Right lobe of liver (tissue), 4 donors: ENCODE measurements at regions not wholly inside any gene's neighbourhood (a gene's known extent, or its start where the extent isn't known, plus 50 kb on each side); places are given as distances from the start of the nearest gene placed in this dataset.

Experiments used
- POLR2A ChIP-seq: fragments of 450-650 bp; IDR thresholded peaks from one replicate; pipeline ENCODE4 v1.6.1; 2017; ENCODE audit warnings: antibody characterized with exemption, mild to moderate bottlenecking
- TF ChIP-seq, protein P1 (sequence below), 4 donors: fragments of 200-600 bp in 3 of 4; fragments of 450-650 bp in 1 of 4; IDR thresholded peaks; one replicate each; pipeline versions ENCODE4 v1.5.1 to v1.8.0; 2016 to 2022; ENCODE audit warnings: antibody characterized with exemption in 4 of 4, mild to moderate bottlenecking in 2 of 4
- donor health status: DM: no; HTN: no; CAD: no.
- donor health status: DM: no; HTN: no; CAD: no.
- donor health status: DM: no; HTN: yes; CAD: no.

DNA sequence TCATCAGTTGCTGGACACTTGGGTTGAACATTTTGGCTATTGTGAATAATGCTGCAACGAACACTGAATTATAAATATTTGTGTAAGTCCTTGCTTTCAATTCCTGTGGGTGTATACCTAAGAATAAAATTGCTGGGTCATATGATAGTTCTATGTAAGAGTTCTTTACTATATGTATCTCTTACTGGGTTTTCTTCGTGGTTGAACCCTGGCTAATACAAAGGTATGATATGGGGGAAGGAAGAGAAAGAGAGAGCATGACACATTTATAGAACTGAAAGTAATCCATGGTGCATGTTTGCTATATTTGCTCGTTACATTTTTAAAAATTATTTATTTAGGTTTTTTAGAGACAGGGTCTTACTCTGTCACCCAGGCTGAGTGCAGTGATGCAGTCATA is 143.1 kb upstream of the GAREM1 start:
- TF ChIP-seq, protein P1, sequence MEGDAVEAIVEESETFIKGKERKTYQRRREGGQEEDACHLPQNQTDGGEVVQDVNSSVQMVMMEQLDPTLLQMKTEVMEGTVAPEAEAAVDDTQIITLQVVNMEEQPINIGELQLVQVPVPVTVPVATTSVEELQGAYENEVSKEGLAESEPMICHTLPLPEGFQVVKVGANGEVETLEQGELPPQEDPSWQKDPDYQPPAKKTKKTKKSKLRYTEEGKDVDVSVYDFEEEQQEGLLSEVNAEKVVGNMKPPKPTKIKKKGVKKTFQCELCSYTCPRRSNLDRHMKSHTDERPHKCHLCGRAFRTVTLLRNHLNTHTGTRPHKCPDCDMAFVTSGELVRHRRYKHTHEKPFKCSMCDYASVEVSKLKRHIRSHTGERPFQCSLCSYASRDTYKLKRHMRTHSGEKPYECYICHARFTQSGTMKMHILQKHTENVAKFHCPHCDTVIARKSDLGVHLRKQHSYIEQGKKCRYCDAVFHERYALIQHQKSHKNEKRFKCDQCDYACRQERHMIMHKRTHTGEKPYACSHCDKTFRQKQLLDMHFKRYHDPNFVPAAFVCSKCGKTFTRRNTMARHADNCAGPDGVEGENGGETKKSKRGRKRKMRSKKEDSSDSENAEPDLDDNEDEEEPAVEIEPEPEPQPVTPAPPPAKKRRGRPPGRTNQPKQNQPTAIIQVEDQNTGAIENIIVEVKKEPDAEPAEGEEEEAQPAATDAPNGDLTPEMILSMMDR (IDR thresholded peaks at IDR 0.05): no peak
- TF ChIP-seq POLR2A: no peak
